ENCODE measurements at regions not wholly inside any gene's neighbourhood (a gene's known extent, or its start where the extent isn't known, plus 50 kb on each side); places are given as distances from the start of the nearest gene placed in this dataset.

GRCh38 chr14:105646175-105646574 is 119.8 kb downstream of the TMEM121 start:
- TF ChIP-seq CTCF (IDR thresholded peaks at IDR 0.05) (no peak), EZH2 (IDR thresholded peaks at IDR 0.05; ENCODE audit: borderline replicate concordance, insufficient read depth, low read depth, low read length, poor library complexity, severe bottlenecking) (no peak)
